ENCODE measurements at regions not wholly inside any gene's neighbourhood (a gene's known extent, or its start where the extent isn't known, plus 50 kb on each side); places are given as distances from the start of the nearest gene placed in this dataset.
"Not testable (repeated sequence)": the region's sequence is repeated elsewhere in the genome, so short reads cannot be mapped to it uniquely, and the experiment has no call there.

- no peak for TF ChIP-seq EZH2 (optimal IDR thresholded peaks at IDR 0.05; ENCODE audit: low read depth, low read length)
- TF ChIP-seq EZH2phosphoT487 (IDR thresholded peaks at IDR 0.05; ENCODE audit: low read length), result no peak
- TF ChIP-seq CTCF (IDR thresholded peaks at IDR 0.05; ENCODE audit: low read length), result no peak
- DNase-seq, result no peak
Observed at GRCh38 chr7:149690688-149691446, 82.5 kb downstream of the ZNF467 start.

GRCh38 chr7:149689291-149689721, 84.1 kb downstream of the ZNF467 start:
- H3K4me2 ChIP-seq (ENCODE audit: low read depth, low read length), result no peak overlapping the region
- H3K27ac ChIP-seq (ENCODE audit: low read length), result no peak overlapping the region
- TF ChIP-seq EZH2phosphoT487 (IDR thresholded peaks at IDR 0.05; ENCODE audit: low read length) (no peak), EZH2 (optimal IDR thresholded peaks at IDR 0.05; ENCODE audit: low read depth, low read length) (no peak), CTCF (IDR thresholded peaks at IDR 0.05; ENCODE audit: low read length) (no peak)
- peaks cover 4% of the 10 kb centered on the region; the same call in 1 of the 2 replicates for H3K27me3 ChIP-seq (replicated peaks; ENCODE audit: insufficient read depth, low read length)
- no peaks in the 10 kb centered on the region for H3K9me2 ChIP-seq (replicated peaks; ENCODE audit: insufficient read depth, low read length)
- H3K4me3 ChIP-seq (ENCODE audit: low read length), result no peak overlapping the region
- no peaks in the 10 kb centered on the region for H3K9me3 ChIP-seq (replicated peaks; ENCODE audit: insufficient read depth, low read length)
- no peaks in the 10 kb centered on the region for H3K79me2 ChIP-seq (ENCODE audit: low read length)
- no peaks in the 10 kb centered on the region for H3K36me3 ChIP-seq (replicated peaks; ENCODE audit: insufficient read depth, low read length)
- H3K9ac ChIP-seq (ENCODE audit: low read length), result no peak overlapping the region
- H3F3A ChIP-seq (ENCODE audit: insufficient read depth, low read length), result no peaks in the 10 kb centered on the region
- H3K4me1 ChIP-seq (ENCODE audit: low read length), result no peaks in the 10 kb centered on the region
- no peak overlapping the region for H2AFZ ChIP-seq (ENCODE audit: low read length)
- no peak for DNase-seq
- H4K20me1 ChIP-seq (ENCODE audit: insufficient read depth, low read length), result no peaks in the 10 kb centered on the region

More at GRCh38 chr7:149690688-149691446, 82.5 kb downstream of the ZNF467 start:
- Histone ChIP-seq H3K9ac (ENCODE audit: low read length) (no peak overlapping the region), H3K9me3 (replicated peaks; ENCODE audit: insufficient read depth, low read length) (no peaks in the 10 kb centered on the region), H3K27me3 (replicated peaks; ENCODE audit: insufficient read depth, low read length) (peaks cover 4% of the 10 kb centered on the region; the same call in 1 of the 2 replicates), H3F3A (ENCODE audit: insufficient read depth, low read length) (no peaks in the 10 kb centered on the region), H3K79me2 (ENCODE audit: low read length) (no peaks in the 10 kb centered on the region), H2AFZ (ENCODE audit: low read length) (no peak overlapping the region), H3K4me2 (ENCODE audit: low read depth, low read length) (no peak overlapping the region), H3K9me2 (replicated peaks; ENCODE audit: insufficient read depth, low read length) (no peaks in the 10 kb centered on the region), H3K4me3 (ENCODE audit: low read length) (no peak overlapping the region), H3K27ac (ENCODE audit: low read length) (no peak overlapping the region), H4K20me1 (ENCODE audit: insufficient read depth, low read length) (no peaks in the 10 kb centered on the region), H3K36me3 (replicated peaks; ENCODE audit: insufficient read depth, low read length) (no peaks in the 10 kb centered on the region), H3K4me1 (ENCODE audit: low read length) (no peaks in the 10 kb centered on the region)

- no peaks in the 10 kb centered on the region for H3K9me3 ChIP-seq (replicated peaks; ENCODE audit: insufficient read depth, low read length)
- no peaks in the 10 kb centered on the region for H3K9me2 ChIP-seq (replicated peaks; ENCODE audit: insufficient read depth, low read length)
- no peak for DNase-seq
- H2AFZ ChIP-seq (ENCODE audit: low read length), result no peak overlapping the region
- H3K36me3 ChIP-seq (replicated peaks; ENCODE audit: insufficient read depth, low read length), result no peaks in the 10 kb centered on the region
- H3K4me3 ChIP-seq (ENCODE audit: low read length), result no peak overlapping the region
- no peak for TF ChIP-seq CTCF (IDR thresholded peaks at IDR 0.05; ENCODE audit: low read length)
- no peak for TF ChIP-seq EZH2 (optimal IDR thresholded peaks at IDR 0.05; ENCODE audit: low read depth, low read length)
- TF ChIP-seq EZH2phosphoT487 (IDR thresholded peaks at IDR 0.05; ENCODE audit: low read length), result no peak
- H3K4me2 ChIP-seq (ENCODE audit: low read depth, low read length), result no peak overlapping the region
- no peaks in the 10 kb centered on the region for H3K79me2 ChIP-seq (ENCODE audit: low read length)
- H3K27ac ChIP-seq (ENCODE audit: low read length), result no peak overlapping the region
- H3K4me1 ChIP-seq (ENCODE audit: low read length), result no peaks in the 10 kb centered on the region
- H4K20me1 ChIP-seq (ENCODE audit: insufficient read depth, low read length), result no peaks in the 10 kb centered on the region
- no peak overlapping the region for H3K9ac ChIP-seq (ENCODE audit: low read length)
- no peaks in the 10 kb centered on the region for H3F3A ChIP-seq (ENCODE audit: insufficient read depth, low read length)
- no peaks in the 10 kb centered on the region for H3K27me3 ChIP-seq (replicated peaks; ENCODE audit: insufficient read depth, low read length)
Observed at GRCh38 chr7:149688836-149689235, 84.6 kb downstream of the ZNF467 start.

GRCh38 chr7:149687820-149688219, 85.6 kb downstream of the ZNF467 start:
- H3K9me3 ChIP-seq (replicated peaks; ENCODE audit: insufficient read depth, low read length); H3K4me1 ChIP-seq (ENCODE audit: low read length); DNase-seq; H3F3A ChIP-seq (ENCODE audit: insufficient read depth, low read length); H4K20me1 ChIP-seq (ENCODE audit: insufficient read depth, low read length); H3K36me3 ChIP-seq (replicated peaks; ENCODE audit: insufficient read depth, low read length); H3K79me2 ChIP-seq (ENCODE audit: low read length); H3K9me2 ChIP-seq (replicated peaks; ENCODE audit: insufficient read depth, low read length); H2AFZ ChIP-seq (ENCODE audit: low read length); H3K9ac ChIP-seq (ENCODE audit: low read length); H3K4me2 ChIP-seq (ENCODE audit: low read depth, low read length); H3K27me3 ChIP-seq (replicated peaks; ENCODE audit: insufficient read depth, low read length); H3K4me3 ChIP-seq (ENCODE audit: low read length); H3K27ac ChIP-seq (ENCODE audit: low read length): not testable (repeated sequence)
